Gastrocnemius medialis (tissue), 4 donors: ENCODE measurements at regions not wholly inside any gene's neighbourhood (a gene's known extent, or its start where the extent isn't known, plus 50 kb on each side); places are given as distances from the start of the nearest gene placed in this dataset.

Experiments
- ATAC-seq, 2 donors: fragments of 150-250 bp; one replicate each; pipeline ENCODE4 v1.9.1; 2016
- DNase-seq, 2 donors: peaks; one replicate each; pipeline ENCODE4 v3.0.0-alpha.2; 2019
- H3K27ac ChIP-seq, 4 donors: fragments of 200-600 bp; sonication (generic); 1 replicate in 1 of 4; 2 replicates in 3 of 4; pipeline ENCODE4 v1.5.1; 2016 to 2018; ENCODE audit warnings: mild to moderate bottlenecking in 2 of 4, moderate library complexity in 1 of 4
- H3K27me3 ChIP-seq, 3 donors: fragments of 200-600 bp; sonication (generic) in 2 of 3; 1 replicate in 1 of 3; 2 replicates in 2 of 3; pipeline versions ENCODE4 v1.5.1 to v1.6.0; 2016 to 2019; ENCODE audit warnings: mild to moderate bottlenecking in 1 of 3, moderate library complexity in 1 of 3
- H3K36me3 ChIP-seq, 2 donors: fragments of 200-600 bp; sonication (generic) in 1 of 2; one replicate each; pipeline ENCODE4 v1.5.1; 2017 to 2018
- H3K4me1 ChIP-seq, 2 donors: fragments of 200-600 bp; sonication (generic) in 1 of 2; one replicate each; pipeline ENCODE4 v1.5.1; 2016 to 2017; ENCODE audit warnings: mild to moderate bottlenecking in 2 of 2
- H3K4me3 ChIP-seq, 4 donors: fragments of 200-600 bp; sonication (generic) in 3 of 4; 1 replicate in 1 of 4; 2 replicates in 3 of 4; pipeline ENCODE4 v1.5.1; 2016 to 2019; ENCODE audit warnings: mild to moderate bottlenecking in 2 of 4
- H3K9me3 ChIP-seq, 3 donors: fragments of 200-600 bp; sonication (generic) in 2 of 3; 1 replicate in 1 of 3; 2 replicates in 2 of 3; pipeline ENCODE4 v1.5.1; 2016 to 2019
- CTCF ChIP-seq, 5 experiments: fragments of 450-650 bp in 3 of 5; fragments of 200-600 bp in 2 of 5; sonication (generic) in 2 of 5; IDR thresholded peaks in 4 of 5; conservative IDR thresholded peaks in 1 of 5; 1 replicate in 4 of 5; 2 replicates in 1 of 5; pipeline ENCODE4 v1.5.1; 2016 to 2019; ENCODE audit warnings: antibody characterized with exemption in 5 of 5, mild to moderate bottlenecking in 3 of 5, moderate library complexity in 3 of 5
- POLR2A ChIP-seq, 2 donors: fragments of 450-650 bp; IDR thresholded peaks; one replicate each; pipeline ENCODE4 v1.6.1; 2017; ENCODE audit warnings: antibody characterized with exemption in 2 of 2, mild to moderate bottlenecking in 2 of 2, moderate library complexity in 2 of 2
- in situ Hi-C, 4 donors: fragments of 200-750 bp; cut with MboI; loops; one replicate each; pipeline versions ENCODE4 v1.15.0 to v1.8.0; 2017; ENCODE audit warnings: low sequenced_read_pairs in 4 of 4
- intact Hi-C: fragments of 100-400 bp; cut with DNase I; formaldehyde crosslinking; loops from one replicate; pipeline ENCODE4 v1.15.1; 2023; ENCODE audit warnings: low total_unique reads

GRCh38 chr17:55642741-55643140 lies 79.9 kb downstream of the TMEM100 start:
- H3K4me3 ChIP-seq = no peak overlapping the region
- H3K36me3 ChIP-seq = no peaks in the 10 kb centered on the region
- no peak for TF ChIP-seq CTCF (IDR thresholded peaks at IDR 0.05 in 4 of 5, conservative IDR thresholded peaks at IDR 0.05 in 1 of 5)
- TF ChIP-seq POLR2A (IDR thresholded peaks at IDR 0.05) = no peak
- H3K4me1 ChIP-seq = no peaks in the 10 kb centered on the region
- H3K9me3 ChIP-seq = no peaks in the 10 kb centered on the region
- no peaks in the 10 kb centered on the region for H3K27me3 ChIP-seq
- no peak overlapping the region for H3K27ac ChIP-seq
- intact Hi-C loops (no loop called here), in situ Hi-C loops (loop anchor here in 1 of 4 donors (25.0 kb wide), 1 partner anchor 105 kb away; no protein-coding TSS in a partner anchor)
- ATAC-seq = no peak
- DNase-seq = no peak

GRCh38 chr17:55641676-55642081 lies 81.0 kb downstream of the TMEM100 start:
- in situ Hi-C loops = loop anchor here in 1 of 4 donors (25.0 kb wide), 1 partner anchor 104 kb away; no protein-coding TSS in a partner anchor
- H3K4me1 ChIP-seq = no peaks in the 10 kb centered on the region
- DNase-seq (peak; percentile 13 to 23), ATAC-seq (no peak)
- no peak for TF ChIP-seq POLR2A (IDR thresholded peaks at IDR 0.05)
- peak; percentile 17 to 55 (median 43) for TF ChIP-seq CTCF (IDR thresholded peaks at IDR 0.05 in 4 of 5, conservative IDR thresholded peaks at IDR 0.05 in 1 of 5)
- no peak overlapping the region for H3K27ac ChIP-seq
- intact Hi-C loops = no loop called here
- no peak overlapping the region for H3K4me3 ChIP-seq
- no peaks in the 10 kb centered on the region for H3K36me3 ChIP-seq
- no peaks in the 10 kb centered on the region for H3K27me3 ChIP-seq
- no peaks in the 10 kb centered on the region for H3K9me3 ChIP-seq

- no peaks in the 10 kb centered on the region for H3K36me3 ChIP-seq
- no peaks in the 10 kb centered on the region for H3K27me3 ChIP-seq
- no peak for DNase-seq
- in situ Hi-C loops (loop anchor here in 1 of 4 donors (25.0 kb wide), 1 partner anchor 102 kb away; no protein-coding TSS in a partner anchor), intact Hi-C loops (no loop called here)
- TF ChIP-seq POLR2A (IDR thresholded peaks at IDR 0.05) (no peak), CTCF (IDR thresholded peaks at IDR 0.05 in 4 of 5, conservative IDR thresholded peaks at IDR 0.05 in 1 of 5) (no peak)
- ATAC-seq = no peak
- no peaks in the 10 kb centered on the region for H3K9me3 ChIP-seq
- H3K4me1 ChIP-seq = peaks cover 6 to 15% of the 10 kb centered on the region in 2 donors
- no peak overlapping the region for H3K4me3 ChIP-seq
- no peak overlapping the region for H3K27ac ChIP-seq
Measured at GRCh38 chr17:55639096-55639495, 83.6 kb downstream of the TMEM100 start.

GRCh38 chr17:55635253-55635914 lies 87.3 kb downstream of the TMEM100 start:
- H3K9me3 ChIP-seq = no peaks in the 10 kb centered on the region
- ATAC-seq (peak in 1 of 2 donors; percentile 56), DNase-seq (no peak)
- peaks cover 6 to 15% of the 10 kb centered on the region in 2 donors for H3K4me1 ChIP-seq
- TF ChIP-seq CTCF (IDR thresholded peaks at IDR 0.05 in 4 of 5, conservative IDR thresholded peaks at IDR 0.05 in 1 of 5) (no peak), POLR2A (IDR thresholded peaks at IDR 0.05) (no peak)
- no peaks in the 10 kb centered on the region for H3K36me3 ChIP-seq
- in situ Hi-C loops (loop anchor here in 1 of 4 donors (25.0 kb wide), 1 partner anchor 98 kb away; no protein-coding TSS in a partner anchor), intact Hi-C loops (no loop called here)
- H3K4me3 ChIP-seq = peak overlapping the region in 2 of 4 donors; percentile 14 to 15
- peak overlapping the region in 1 of 4 donors; percentile 2 for H3K27ac ChIP-seq
- no peaks in the 10 kb centered on the region for H3K27me3 ChIP-seq
